HG03025 (cell line): ENCODE measurements at regions not wholly inside any gene's neighbourhood (a gene's known extent, or its start where the extent isn't known, plus 50 kb on each side); places are given as distances from the start of the nearest gene placed in this dataset.

Experiments
- ATAC-seq: cut with Tn5 transposase; IDR thresholded peaks from one replicate; pipeline ENCODE4 v1.9.1; 2021; ENCODE audit warnings: mild to moderate bottlenecking, moderate library complexity; ENCODE audit not compliant: unreplicated experiment, low FRiP score

GRCh38 chr10:81008726-81009125, 471.0 kb downstream of the SH2D4B start:
- ATAC-seq = no peak

DNA sequence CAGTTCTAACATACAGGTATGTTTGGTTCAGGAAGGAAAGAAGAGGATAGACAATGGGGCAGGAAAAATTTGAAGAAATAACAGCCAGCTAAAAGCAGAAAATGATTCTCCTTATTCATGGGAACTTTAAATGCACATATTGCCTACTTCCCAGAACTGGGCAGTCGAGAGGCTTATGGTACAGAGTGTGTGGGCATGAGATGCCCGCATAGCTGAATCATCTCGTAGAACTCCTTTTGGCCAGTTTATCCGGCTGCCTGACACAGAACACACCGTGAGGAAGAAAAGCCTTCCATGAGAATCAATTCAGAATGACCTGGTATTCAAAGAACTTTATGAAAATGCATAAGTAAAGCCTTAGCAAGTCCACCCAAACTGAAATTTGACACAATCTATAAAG, 471.6 kb downstream of the SH2D4B start:
- no peak for ATAC-seq

- ATAC-seq = no peak
These were observed 476.1 kb downstream of the SH2D4B start for GRCh38 chr10:81013771-81014170.

DNA sequence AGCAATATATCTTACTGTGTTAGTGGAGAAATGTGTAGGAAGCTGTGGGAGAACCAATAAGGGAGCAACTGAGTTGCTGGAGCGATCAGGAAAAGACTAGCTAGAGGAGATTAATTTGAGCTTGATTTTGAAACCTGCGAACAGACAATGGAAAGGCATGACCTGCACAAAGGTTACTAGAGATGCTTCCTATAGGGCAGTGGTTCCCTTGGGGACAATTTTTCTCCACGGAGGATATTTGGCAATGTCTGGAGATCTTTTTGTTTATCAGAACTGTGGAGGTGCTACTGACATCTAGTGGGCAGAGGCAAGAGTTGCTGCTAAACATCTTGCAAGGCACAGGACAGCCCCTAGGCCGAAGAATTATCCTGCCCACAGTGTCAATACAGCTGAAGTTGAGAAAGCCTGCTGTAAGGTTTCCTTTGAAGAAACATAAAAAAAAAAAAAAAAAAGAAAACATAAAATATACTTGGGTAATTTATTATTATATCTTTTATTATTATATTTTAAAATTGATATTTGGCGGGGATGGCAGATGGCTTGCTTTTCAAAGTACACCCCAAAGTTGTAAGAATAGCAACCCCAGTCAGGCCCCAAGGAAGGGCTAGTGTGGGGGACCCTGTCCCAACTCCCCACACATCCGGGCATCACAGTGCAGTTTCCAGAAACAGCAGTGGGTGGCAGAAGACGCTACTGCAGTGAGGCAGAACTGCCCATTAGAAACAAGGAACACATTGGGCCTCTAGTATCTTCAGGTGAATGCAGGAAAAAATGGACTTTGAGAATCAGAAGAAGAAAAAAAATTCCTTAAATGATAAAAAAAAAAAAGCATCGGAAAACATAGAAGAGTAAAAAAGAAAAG, 481.6 kb downstream of the SH2D4B start:
- peak; percentile 89 for ATAC-seq

DNA sequence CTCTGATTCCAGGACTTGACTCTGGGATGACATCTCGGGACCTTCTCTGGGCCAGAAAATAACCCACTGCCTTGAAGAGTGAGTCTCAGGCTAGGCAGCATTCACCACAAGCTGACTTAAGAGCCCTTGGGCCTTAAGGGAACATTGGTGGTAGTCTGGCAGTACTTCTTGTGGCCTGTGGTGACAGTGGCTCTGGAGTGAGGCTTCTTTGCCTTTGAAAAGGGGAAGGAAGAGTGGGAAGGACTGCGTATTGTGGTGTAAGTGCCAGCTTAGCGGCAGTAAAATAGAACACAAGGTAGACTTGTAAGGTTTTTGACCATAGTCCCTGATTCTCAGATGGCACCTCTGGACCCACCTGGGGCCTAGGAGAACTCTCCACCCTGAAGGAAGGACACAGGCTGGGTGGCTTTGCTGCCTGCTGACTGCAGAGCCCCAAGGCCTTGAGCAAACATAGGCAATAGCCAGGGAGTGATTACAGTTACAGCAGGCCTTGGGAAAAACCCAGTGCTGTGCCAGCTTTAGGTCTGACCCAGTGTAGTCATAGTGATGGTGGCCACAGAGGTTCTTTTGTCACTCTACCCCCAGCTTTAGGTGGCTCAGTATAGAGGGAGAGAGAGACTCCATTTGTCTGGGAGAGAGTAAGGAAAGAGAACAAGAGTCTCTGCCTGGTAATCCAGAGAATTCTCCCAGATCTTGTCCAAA, 483.9 kb downstream of the SH2D4B start:
- no peak for ATAC-seq

GRCh38 chr10:81026591-81026990, 488.9 kb downstream of the SH2D4B start:
- ATAC-seq = no peak

DNA sequence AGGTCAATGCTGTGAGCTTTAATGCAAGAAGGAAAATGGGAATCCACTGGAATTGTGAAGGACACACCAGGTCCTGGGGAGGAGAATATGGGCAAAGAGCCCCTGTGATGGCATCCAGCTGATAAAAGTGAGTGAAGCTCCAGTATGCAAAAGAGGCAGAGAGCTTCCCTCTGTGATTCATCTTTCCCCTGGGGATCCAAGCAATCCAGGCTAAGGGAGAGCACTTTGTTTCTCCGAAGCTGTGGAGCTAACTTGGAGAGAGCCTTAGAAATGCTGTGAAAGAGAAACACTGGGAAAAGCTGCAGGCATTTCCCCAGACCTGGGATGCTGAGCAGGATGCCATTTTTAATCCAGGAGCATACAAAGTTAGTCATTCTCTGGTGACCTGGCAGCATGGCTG, 489.5 kb downstream of the SH2D4B start:
- ATAC-seq = no peak

GRCh38 chr10:81027706-81028105, 490.0 kb downstream of the SH2D4B start:
- ATAC-seq = no peak

DNA sequence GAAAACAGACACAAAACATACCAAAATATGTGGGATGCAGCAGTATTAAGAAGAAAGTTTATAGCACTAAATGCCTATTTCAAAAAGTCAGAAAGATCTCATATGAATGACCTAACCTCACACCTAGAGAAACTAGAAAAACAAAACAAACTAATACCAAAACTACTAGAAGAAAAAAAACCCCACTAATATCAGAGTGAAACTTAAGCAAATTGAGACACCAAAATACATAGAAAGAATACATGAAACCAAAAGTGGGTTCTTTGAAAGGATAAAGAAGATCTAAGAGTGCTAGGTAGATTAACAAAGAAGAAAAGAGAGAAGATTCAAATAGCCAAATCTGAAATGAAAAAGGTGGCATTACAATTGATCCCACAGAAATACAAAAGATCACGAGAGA, 494.1 kb downstream of the SH2D4B start:
- peak; percentile 78 for ATAC-seq

GRCh38 chr10:81034383-81034782, 496.7 kb downstream of the SH2D4B start:
- ATAC-seq = no peak

GRCh38 chr10:81036257-81036656, 498.6 kb downstream of the SH2D4B start:
- ATAC-seq = peak; percentile 78

GRCh38 chr10:81040031-81040430, 502.3 kb downstream of the SH2D4B start:
- no peak for ATAC-seq

DNA sequence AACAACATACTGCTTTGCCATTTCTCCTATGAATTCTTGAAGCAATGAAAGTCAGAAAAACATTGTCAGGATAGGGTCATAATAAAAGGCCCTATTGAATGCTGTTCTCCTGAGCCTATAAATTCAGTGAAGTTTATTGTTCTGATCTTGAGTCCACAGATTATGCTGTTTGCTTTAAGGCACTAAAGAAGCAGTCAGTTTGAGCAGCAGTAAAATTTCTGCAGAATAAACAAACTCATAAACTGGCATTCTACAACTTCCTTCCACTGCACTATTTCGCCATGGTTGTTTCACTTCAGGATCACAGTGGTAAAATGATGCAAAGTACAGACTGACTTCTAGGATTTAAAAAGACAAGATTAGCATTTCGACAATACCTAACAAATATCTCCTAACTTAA, 503.2 kb downstream of the SH2D4B start:
- no peak for ATAC-seq

GRCh38 chr10:81042647-81043046, 504.9 kb downstream of the SH2D4B start:
- ATAC-seq = no peak

- ATAC-seq = no peak
These were observed 527.8 kb downstream of the SH2D4B start for GRCh38 chr10:81065474-81065873.

DNA sequence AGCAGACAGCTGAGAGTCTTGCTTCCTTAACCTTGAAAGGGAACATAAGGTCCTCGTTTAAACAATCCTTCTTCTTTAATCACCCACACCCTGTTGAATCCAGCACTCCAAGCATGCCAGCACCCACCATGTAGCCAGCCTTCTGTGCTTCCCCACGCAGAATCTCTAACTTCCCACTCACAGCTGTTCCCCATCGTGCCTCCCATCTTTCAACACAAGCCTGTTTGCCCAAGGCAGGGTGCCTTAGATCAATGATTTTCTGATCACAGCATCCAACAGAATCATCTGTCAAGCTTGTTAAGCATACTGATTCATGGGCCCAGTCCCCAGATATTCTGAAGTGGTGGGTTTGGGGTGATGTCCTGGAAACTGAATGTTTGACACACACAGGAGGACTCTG, 530.8 kb downstream of the SH2D4B start:
- ATAC-seq = no peak

DNA sequence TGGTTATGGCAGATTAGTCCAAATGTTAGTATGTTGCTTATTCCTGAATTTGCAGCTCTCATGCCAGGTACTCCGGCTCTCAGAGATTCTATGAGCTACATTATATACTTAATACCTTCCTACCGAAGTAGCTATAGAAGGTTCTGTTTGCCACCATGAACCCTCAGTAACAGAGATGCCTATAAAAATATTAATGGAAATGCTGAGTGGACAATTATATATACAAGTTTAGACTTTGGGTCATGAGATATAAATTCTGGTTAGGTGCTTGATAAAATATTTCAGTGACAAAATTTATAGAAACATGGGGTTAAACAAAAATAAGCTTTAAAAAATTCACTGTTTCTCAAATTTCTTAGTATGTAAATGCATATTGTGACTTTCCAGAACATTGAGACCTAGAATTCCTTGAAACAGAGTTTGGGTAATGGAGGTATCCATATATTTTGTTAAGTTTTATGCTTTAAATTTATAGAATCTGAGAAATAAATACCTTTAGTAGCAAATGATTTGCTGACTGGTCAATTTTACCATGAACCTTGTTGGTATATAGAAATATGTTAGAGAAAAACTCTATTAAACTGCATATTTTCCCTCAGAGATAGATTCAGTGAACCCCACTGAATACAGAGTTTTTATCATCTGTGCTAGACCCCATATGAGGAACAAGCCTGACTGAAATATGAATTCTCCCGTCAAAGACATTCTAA, 533.5 kb downstream of the SH2D4B start:
- no peak for ATAC-seq

GRCh38 chr10:81073155-81073554, 535.5 kb downstream of the SH2D4B start:
- no peak for ATAC-seq

DNA sequence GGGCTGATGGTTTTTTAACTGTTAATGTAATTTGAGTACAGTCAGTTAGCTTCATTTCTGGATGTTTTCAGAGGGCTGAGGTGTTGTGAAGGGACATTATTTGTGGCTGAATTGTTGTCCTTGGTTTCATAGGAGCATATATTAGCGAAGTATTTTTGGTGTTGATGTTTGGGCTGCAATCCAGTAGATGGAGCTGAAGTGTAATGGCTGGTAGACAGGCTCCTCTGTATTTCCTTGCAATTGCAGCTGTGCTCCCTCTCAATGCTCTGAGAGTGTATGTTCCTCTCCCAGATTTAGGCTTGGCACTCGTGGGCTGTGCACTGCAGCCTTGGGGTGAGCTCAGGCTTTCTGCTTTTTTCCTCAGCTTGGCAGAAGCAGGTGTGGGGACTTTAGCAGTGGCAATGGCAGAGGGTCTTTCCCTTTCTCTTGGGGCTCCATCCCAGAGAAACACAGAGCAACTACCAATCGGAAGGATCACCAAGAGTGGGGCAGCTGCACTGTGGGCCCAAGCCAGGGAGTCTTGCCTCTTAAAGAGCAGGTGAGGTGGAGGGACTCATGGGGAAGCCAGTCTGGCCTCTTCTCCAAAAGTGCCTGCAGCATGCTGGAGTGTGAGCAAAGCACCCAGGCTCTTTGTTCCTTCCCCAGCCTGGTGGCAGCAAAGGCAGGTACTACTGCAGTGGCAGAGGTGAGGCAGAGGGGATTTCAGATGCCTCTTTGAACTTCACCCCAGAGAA, 544.4 kb downstream of the SH2D4B start:
- ATAC-seq = no peak

GRCh38 chr10:81082621-81083376, 545.1 kb downstream of the SH2D4B start:
- no peak for ATAC-seq
